ENCODE measurements at regions not wholly inside any gene's neighbourhood (a gene's known extent, or its start where the extent isn't known, plus 50 kb on each side); places are given as distances from the start of the nearest gene placed in this dataset.

GRCh38 chr10:118963933-118964332 is 65.6 kb upstream of the NANOS1 start:
- TF ChIP-seq CTCF (conservative IDR thresholded peaks at IDR 0.05 in 1 of 2, IDR thresholded peaks at IDR 0.05 in 1 of 2; ENCODE audit: extremely low read depth in 1 of 2, insufficient read depth in 1 of 2, low read depth in 1 of 2, low read length in 2 of 2), result no peak
- TF ChIP-seq EZH2 (IDR thresholded peaks at IDR 0.05; ENCODE audit: borderline replicate concordance, low read length), result no peak
